GM21528 (cell line): ENCODE measurements at regions not wholly inside any gene's neighbourhood (a gene's known extent, or its start where the extent isn't known, plus 50 kb on each side); places are given as distances from the start of the nearest gene placed in this dataset.

ENCODE experiments used
- ATAC-seq: cut with Tn5 transposase; IDR thresholded peaks from one replicate; pipeline ENCODE4 v1.9.1; 2021; ENCODE audit warnings: mild to moderate bottlenecking, moderate library complexity; ENCODE audit not compliant: unreplicated experiment, low FRiP score

DNA sequence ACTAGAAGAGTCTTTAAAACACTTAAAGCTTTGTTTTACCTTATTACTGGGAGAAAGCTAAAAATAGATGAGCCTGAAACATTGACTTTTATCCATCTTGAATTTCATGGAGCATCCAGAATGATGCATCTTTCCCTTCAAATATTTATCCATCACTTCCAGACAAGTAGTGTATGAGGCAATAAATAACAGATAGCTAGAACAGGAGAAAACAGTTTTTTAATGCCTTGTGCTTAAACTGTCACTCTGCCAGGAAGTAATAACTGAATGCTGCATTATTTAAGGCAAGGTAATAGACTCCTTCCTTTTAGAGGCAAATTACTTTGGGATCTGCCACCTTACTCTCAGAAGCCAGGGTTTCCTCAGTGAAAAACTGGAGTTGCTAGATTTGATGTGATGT is 225.8 kb upstream of the NAALADL2 start:
- ATAC-seq = no peak

DNA sequence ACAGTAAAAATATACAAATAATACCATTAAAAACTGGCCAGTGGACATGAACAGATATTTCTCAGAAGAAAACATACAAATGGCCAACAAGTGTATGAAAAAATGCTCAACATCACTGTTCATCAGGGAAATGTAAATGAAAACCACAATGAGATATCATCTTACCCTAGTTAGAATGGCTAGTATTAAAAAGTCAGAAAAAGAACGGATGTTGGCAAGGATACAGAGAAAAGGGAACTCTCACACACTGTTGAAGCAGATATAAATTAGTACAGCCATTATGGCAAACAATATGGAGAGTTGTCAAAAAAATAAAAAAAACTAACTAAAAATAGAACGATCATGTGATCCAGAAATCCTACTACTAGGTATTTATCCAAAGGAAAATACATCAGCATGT is 222.7 kb upstream of the NAALADL2 start:
- ATAC-seq = no peak

DNA sequence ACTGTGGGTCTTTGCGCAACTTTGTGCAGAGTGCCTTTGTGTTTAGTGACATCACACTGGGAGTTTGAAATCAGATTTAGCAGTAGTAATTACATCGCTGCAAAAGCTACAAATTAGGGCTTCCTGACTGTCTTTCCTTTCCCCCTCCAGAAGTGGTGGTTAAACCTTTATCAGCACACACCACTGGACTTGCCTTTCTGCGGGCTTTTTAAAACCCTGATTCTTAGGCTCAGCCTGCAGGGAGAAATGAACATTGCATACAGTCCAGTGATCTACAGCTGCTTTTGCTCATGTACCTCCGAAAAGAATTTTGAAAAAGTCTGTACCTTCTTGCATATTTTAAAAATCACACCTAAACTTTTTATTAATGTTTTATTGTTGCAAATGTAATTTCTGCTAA is 219.7 kb upstream of the NAALADL2 start:
- ATAC-seq = no peak

DNA sequence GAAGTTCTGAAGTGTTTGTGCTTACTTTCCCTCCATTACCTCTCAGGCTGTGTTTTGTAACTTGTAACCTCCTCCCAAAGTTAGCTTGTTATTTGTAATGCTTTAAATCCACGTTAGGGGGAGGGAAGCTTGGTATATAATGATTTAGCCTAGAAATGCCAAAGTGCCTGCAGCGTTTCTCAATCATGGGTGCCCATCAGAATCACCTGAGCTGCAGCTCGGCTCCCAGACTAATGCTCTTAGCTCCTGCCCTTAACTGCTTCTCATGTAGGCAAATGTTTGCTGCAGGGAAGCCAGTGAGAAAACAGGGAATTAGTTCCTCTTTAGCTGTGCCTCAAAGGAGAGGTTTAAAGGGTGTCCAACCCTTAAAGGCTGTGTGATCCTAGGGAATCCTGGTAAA is 219.2 kb upstream of the NAALADL2 start:
- ATAC-seq = no peak

DNA sequence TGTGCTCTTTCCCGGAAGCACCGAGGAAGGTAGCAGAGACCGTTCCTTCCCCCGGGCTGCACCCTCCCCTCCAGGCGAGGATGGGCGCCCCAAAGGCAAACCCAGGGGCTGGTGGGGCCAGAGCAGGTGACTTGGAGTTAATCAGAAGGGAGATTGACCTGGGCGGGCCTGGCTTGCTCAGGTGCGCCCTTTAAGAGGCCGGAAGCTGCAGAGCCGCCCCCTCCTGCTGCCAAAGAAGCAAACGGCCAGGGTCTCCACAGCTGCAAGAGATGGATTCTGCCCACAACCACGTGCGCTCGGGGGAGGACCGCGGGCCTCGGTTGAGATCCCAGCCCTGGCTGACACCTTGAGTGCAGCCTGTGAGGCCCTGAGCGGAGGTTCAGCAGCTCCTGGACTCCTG is 218.2 kb upstream of the NAALADL2 start:
- ATAC-seq = no peak

DNA sequence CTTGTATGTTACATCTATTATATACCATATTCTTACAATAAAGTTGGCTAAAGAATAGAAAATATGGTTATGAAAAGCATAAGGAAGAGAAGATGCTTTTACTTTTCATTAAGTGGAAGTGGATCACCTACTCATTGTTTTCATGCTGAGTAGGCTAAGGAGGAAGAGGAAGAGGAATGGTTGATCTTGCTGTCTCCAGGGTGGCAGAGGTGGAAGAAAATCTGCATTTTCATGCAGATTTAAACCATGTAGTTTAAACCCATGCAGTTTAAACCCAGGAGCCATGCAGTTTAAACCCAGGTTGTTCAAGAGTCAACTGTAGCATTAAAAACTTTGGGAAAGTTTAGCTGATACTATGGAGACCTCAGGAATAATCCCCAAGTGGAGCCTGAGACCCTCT is 214.8 kb upstream of the NAALADL2 start:
- no peak for ATAC-seq

DNA sequence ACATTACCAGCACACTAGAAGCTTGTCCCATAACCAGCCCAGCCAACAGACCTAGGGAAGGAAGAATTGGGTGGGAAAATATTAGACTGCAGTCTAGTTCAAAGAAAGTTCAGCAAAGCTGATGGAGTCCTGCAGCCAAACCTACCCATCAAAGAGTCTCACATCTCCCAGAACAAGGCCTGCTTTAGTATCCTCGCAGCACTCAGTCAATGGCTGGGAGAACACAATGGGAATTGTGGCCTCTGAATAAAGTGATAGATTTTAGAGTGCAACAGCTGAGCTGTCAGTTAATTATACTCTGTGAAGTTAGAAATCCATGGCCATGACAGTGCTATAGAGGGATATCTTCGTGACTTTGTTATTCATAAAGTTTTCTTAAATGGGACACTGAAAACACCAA is 207.2 kb upstream of the NAALADL2 start:
- ATAC-seq = no peak

DNA sequence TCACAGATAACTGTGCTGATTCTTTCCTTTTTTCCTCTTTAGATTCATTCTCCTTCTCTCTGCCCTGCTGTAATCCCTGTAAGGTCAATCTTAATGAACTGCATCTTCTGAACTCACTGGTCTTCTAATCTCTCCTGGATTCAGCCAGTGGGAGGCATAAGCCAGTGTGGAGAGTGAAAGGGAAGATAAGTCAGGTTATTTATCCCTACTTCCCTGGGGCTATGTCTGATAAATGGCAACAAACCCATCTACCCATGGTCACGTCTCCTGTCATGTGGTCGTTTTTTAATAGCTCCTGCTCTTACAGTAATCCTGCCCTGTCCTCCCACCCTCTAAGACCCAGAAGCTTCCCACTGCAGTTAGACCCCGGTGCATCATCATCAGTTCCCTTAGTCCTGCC is 199.6 kb upstream of the NAALADL2 start:
- no peak for ATAC-seq

DNA sequence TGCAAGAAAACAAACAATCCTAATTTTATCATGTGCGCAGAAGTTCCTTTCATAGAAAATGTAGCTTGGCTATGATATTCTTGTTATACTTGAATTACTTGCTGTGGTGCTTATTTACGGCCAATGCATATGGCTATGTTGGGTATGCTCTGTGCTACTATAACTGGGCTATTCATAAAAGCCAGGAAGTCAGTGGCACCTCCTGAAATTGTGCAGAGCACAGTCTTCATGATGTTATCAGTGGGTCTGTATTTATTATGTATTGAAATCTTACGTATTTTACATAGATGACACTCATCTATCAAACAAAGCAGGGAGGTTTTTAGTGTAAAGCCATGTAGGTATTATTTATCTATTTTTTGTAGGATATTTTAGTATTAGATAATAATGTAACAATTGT is 196.5 kb upstream of the NAALADL2 start:
- no peak for ATAC-seq

DNA sequence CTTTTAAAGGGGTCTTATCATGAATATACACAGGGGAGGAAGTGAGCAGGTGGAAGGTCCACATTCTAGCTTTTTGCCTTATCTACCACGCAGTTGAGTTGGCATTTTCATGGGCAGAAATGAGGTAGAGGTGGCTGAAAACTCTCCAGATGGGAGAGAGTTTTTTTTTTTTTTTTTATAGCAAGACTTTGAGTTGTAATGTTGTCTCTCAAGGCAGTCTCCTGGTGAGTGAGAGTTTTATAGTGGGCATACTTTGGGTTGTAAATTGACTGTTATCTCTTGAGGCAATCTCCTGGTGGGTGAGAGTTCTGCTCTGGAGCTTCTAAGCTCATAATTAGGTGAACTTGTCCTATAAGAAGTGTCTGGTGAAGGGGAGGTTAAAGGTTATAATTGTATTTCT is 191.7 kb upstream of the NAALADL2 start:
- no peak for ATAC-seq

DNA sequence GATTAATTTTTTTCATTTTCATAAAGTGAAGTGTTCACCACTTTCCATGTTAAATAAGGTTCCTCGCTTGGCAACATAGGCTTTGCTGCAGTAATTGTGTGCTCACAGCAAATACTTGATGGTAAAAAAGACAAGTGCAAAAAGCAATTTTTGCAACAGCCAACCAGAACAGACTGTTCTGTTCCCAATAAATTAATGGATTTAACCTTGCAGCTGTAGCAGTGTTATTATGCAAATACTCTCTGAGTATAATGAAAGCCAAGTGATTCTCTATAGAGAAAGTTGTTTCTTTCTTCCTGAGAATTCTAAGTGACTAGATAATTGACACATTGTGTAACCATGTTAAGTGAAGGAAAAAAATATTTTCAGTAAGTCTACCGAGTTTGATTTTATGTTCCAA is 183.7 kb upstream of the NAALADL2 start:
- ATAC-seq = no peak

DNA sequence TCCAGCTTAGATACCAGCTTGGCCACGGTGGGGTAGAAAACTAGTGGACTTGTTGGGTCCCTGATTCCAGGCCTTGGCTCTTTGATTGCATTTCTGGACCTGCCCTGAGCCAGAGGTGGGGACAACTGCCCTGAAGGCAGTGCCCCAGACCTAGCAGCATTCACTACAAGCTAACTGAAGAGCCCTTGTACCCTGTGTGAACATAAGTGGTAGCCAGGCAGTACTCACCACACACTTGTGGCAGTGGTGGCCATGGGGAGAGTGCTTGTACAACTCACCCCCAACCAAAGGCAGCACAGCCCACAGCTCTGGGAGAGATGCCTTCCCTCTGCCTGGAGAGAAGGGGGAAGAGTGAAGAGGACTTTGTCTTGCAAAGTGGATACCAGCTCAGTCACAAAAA is 177.3 kb upstream of the NAALADL2 start:
- ATAC-seq = no peak

DNA sequence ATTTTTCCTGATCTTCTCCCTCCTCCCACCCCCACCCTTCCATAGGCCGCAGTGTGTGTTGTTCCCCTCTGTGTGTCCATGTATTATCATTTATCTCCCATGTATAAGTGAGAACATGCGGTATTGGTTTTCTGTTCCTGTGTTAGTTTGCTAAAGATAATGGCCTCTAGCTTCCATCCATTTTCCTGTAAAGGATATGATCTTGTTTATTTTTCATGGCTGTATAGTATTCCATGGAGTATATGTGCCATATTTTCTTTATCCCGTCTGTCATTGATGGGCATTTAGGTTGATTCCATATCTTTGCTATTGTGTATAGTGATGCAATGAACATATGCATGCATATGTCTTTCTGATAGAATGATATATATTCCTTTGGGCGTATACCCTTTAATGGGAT is 173.3 kb upstream of the NAALADL2 start:
- ATAC-seq = no peak

DNA sequence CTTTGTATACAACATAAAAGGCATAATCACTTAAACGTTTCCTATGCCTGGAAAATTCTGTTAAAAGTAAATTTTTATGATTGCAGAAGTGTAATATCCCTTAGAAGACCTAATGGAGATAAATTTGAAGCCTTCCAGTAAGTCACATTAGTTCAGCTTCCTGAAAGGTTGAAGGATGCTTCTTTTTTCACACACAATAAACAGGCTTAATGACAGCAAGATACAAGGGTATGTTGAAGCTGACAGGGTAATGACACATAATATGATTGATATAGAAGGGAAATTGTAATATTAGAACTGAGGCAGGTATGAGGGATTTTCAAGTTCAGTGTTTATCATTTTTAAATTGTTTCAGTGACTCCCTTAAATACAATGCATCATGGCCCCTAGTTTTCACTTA is 161.8 kb upstream of the NAALADL2 start:
- no peak for ATAC-seq

DNA sequence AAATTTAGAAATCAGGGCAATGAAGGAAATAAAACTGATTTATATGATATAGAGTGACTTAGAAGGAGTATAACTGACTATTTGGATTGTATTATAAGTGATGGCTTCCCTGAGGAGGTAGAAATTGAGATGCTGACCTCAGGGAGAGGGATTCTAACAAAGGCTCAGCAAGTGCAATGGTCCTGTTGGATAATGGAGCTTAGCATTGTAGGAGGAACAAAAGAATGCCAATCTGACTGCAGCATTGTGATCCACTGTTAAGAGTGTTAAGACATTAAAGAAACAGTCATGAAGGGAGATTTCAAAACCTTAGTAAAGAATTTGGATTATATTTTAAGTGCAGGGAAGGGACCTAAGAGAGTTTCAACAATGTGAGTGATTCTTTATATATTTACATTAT is 158.4 kb upstream of the NAALADL2 start:
- no peak for ATAC-seq

DNA sequence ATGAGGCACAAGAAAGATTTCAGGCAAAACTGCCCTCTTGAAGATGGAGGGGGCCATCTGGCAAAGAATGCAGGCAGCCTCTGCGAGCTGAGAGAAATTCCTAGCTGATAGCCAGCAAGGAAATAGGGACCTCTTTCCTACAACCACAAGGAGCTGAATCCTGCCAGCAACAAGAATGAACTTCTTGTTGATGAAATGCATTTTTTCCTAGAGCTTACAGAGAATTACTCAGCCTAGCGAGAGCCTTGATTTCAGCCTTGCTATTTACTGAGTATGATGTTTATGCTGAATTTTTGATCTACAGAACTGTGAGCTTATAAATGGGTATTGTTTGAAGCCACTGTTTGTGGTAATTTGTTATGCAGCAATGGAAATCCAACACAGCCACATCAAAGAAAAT is 148.5 kb upstream of the NAALADL2 start:
- no peak for ATAC-seq

DNA sequence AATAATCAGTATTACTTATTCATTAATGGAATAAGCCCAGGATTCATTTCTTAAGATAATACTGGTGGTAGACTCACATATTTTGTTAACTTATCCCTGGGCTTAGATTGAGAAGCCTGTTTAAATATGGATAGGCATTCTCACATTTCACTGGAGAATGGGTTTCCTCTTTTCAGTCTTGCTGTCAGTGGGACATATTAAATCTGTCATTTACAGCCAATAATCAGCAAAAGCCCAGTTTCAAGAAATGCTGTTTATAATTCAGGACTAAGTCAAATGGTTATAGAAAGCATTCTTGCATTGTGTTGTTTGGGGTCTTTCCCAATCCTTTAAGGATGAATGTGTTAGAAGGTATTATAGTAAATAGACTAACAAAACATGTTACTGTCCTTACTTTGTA is 143.7 kb upstream of the NAALADL2 start:
- ATAC-seq = no peak

DNA sequence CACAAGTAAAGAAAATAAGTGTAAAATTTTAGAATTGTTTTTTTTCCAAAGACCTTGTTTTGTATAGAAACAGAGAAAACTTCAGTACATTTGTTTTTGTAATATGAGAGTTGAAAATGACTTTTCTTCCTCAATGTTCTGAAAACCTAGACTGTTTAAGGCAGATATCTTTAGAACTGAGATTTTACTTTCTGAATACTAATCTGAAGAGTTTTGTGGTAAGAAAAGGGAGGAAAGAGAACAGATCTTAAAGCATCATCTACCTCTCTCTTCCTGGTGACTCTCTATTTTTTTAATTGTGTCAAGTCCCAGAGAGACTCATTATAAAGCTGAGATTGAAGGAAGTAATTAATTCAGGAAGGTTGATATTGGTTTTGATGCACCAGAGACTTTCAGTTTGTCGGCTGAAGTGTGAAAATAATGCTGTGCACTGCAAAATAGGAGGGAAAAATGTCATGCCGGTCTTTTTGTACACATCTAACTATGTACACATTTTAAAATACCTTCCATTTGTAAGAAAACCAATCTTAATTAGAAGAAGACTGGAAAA is 142.1 kb upstream of the NAALADL2 start:
- no peak for ATAC-seq

DNA sequence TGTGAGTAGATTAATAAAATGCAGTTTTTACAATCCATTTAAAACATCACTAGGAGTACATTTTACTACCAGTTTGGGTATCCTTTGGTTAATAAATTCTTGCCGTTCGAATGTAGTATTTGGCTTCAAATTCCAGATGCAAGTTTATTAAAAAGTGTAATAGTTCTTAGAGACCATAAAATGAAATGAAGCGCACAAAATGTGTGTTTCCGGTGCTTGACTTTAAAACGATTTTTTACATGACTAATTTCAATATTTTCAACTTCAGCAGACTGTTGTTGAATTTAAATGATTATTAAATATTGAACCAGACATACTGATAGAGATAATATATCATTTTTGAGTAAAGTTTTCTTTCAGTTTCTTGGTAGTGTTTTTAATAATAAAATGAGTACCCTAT is 138.4 kb upstream of the NAALADL2 start:
- ATAC-seq = no peak

DNA sequence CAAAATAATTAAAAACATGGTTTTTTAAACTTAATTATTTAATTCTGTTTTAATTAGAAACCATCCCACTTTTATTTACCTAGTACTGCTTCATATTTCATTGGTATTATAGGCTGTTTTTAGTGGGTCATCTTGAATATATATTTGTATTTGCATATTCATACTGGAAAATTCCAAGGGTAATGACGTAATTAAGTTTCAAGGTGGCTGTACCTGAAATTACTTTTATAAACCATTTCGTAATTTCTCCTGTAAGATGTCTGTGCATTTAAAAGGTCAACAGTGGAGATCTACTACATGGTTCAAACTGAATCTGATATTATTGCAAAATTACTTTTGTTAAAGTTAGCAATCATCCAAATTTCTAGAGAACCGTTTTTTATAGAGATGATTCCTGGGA is 133.8 kb upstream of the NAALADL2 start:
- ATAC-seq = no peak

DNA sequence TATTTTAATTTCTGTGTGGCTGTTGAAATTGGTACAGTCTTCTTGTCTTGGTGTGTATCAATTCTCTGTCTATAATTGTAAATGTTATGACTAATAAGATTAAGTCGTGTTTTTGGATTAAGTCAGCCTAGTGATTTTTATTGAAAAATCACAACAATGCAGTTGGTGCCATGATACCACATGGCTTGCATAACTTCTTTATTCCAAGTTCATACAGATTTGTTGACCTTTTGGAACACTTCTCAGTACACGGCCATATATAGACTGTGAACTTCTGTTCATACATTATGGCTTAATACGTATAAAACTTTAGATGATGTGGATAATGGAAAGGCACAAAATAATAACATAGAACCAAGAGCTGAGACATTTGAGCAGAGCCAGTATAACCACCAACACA is 121.2 kb upstream of the NAALADL2 start:
- no peak for ATAC-seq

DNA sequence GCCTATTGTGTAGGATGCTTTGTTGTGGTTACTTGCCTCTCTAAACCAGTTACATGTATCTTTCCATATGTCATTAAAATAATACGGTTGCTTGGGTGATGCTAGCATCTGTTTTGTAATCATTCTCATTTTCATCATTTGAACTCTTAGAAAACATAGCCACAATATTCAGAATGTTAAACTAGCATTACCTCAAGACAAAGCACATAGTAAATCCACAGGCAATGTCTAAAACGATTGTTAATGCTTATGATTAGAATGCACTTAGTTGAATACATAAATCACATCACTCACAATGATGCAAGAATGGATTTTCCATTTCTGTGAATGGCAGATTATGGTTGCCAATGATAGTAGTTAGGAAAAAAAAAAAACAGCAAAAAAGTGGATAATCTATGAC is 110.0 kb upstream of the NAALADL2 start:
- ATAC-seq = no peak
